Glomerular visceral epithelial cell (primary cell): ENCODE measurements at regions not wholly inside any gene's neighbourhood (a gene's known extent, or its start where the extent isn't known, plus 50 kb on each side); places are given as distances from the start of the nearest gene placed in this dataset.
"Not testable (repeated sequence)": the region's sequence is repeated elsewhere in the genome, so short reads cannot be mapped to it uniquely, and the experiment has no call there.

Source experiments
- DNase-seq: peaks from one replicate; pipeline ENCODE4 v3.0.0-alpha.2; 2016; ENCODE audit errors: extremely low spot score

- not testable (repeated sequence) for DNase-seq
Measured at GRCh38 chr6:82816243-82816642, 249.4 kb downstream of the UBE3D start.

- DNase-seq, result peak; percentile 58
Measured at GRCh38 chr6:82818727-82819126, 246.9 kb downstream of the UBE3D start.

GRCh38 chr6:82823361-82823760 lies 242.3 kb downstream of the UBE3D start:
- DNase-seq, result no peak

- DNase-seq, result no peak
Measured at GRCh38 chr6:82832811-82833210, 232.8 kb downstream of the UBE3D start.

GRCh38 chr6:82833481-82833880 lies 232.2 kb downstream of the UBE3D start:
- no peak for DNase-seq

- no peak for DNase-seq
Measured at GRCh38 chr6:82836022-82836575, 229.5 kb downstream of the UBE3D start.

- DNase-seq, result peak; percentile 90
Measured at GRCh38 chr6:82840571-82840970, 225.1 kb downstream of the UBE3D start.

- DNase-seq, result no peak
Measured at GRCh38 chr6:82841309-82841708, 224.3 kb downstream of the UBE3D start.
